GM19023 (cell line): ENCODE measurements at regions not wholly inside any gene's neighbourhood (a gene's known extent, or its start where the extent isn't known, plus 50 kb on each side); places are given as distances from the start of the nearest gene placed in this dataset.

Experiments
- ATAC-seq: cut with Tn5 transposase; IDR thresholded peaks from one replicate; pipeline ENCODE4 v1.9.1; 2021; ENCODE audit warnings: mild to moderate bottlenecking, moderate library complexity; ENCODE audit not compliant: unreplicated experiment

DNA sequence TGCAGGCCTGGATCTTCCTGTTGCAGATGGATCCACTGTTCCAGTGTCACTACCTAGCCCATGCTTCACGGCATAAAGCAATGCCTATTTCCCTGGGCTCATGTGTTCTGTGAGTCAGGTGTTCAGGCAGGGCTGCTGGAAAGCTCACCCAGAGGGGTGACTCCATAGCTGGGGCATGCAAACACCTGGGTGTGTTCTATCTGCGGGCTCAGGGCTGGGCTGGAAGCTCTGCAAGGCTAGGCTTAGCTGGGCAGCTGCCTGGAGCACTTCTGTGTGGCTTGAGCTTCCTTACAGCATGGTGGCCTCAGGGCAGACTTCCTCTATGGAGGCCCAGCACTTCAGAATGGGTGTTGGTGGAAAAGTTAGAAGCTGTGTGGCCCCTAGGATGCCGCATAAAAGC is 139.9 kb downstream of the GADD45G start:
- ATAC-seq, result no peak

- no peak for ATAC-seq
Measured at GRCh38 chr9:89745601-89746376, 141.0 kb downstream of the GADD45G start.

GRCh38 chr9:89746385-89747116 is 141.7 kb downstream of the GADD45G start:
- ATAC-seq, result no peak

DNA sequence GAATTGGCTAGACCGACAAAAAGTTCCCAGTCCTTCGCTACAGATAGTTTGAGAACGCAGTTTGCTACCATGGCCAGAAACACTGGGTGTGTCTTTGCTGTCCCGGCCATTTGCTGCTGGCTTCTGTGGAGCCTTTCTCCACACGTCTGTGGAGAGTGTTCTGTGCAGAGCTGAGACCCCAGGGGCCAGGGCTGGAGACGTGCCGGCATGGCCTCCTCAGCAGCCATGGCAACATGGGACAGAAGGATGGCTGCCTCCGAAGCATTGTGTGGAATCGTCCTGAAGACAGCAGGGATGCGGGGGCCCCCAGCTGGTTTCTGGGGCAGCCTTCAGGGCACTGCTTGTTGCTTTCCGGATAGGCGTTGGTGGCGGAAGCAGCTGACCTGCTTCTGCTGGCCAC is 142.8 kb downstream of the GADD45G start:
- ATAC-seq, result no peak

- ATAC-seq, result no peak
Measured at GRCh38 chr9:89748021-89748670, 143.3 kb downstream of the GADD45G start.

- no peak for ATAC-seq
Measured at GRCh38 chr9:89748831-89749499, 144.2 kb downstream of the GADD45G start.

DNA sequence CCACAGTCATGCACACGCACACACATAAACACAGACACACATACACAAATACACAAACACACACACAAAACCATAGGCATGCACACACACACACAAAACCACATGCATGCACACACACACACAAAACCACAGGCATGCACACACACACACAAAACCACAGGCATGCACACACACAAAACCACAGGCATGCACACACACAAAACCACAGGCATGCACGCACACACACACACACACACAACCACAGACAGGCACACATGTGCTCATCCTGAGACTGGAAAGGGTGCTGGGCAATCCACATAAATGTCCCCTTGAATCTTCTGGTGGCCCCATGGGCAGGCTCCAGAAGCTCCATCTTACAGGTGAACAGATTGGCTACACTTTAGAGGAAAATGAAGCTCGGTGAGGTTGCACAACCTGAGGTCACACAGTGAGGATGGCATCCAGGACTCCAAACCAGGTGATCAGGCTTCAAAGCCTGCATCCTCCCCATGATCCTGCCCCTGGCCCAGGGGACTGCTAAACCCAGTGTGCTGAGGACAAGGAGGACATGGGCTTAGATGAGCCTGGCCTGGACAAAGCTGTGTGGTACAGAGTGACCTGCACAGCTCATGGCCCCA is 144.8 kb downstream of the GADD45G start:
- no peak for ATAC-seq

DNA sequence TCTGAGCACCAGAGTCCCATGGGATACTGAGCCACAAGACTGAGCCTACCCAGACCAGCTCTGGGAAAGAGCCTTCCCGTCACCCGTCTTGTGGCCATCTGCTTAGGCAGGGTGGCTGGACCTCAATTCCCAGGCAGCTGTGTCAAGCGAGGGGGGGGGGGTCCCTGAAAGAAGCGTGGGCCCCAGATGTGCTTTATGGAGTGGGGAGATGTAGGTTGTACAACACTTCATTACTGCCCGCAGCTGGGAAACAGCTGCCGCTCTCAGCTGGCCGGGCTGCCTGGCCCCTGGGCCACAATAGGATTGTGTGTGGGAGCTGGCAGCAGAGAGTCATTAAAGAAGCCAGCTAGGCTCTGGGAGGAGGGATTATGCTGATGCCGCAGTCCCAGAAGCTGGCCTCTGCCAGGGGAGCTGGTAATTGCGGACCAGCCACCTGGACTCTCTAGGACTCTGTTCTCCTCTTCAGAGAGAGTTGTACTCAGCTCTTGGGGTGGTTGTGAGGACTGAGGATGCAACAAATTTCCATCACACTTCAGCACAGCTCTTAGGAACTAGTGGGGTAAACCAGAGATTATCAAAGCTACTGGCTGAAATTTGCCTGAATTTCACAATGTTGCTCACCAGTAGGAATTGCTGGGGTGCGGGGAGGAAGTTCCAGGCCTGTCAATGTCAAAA is 145.4 kb downstream of the GADD45G start:
- ATAC-seq, result no peak

DNA sequence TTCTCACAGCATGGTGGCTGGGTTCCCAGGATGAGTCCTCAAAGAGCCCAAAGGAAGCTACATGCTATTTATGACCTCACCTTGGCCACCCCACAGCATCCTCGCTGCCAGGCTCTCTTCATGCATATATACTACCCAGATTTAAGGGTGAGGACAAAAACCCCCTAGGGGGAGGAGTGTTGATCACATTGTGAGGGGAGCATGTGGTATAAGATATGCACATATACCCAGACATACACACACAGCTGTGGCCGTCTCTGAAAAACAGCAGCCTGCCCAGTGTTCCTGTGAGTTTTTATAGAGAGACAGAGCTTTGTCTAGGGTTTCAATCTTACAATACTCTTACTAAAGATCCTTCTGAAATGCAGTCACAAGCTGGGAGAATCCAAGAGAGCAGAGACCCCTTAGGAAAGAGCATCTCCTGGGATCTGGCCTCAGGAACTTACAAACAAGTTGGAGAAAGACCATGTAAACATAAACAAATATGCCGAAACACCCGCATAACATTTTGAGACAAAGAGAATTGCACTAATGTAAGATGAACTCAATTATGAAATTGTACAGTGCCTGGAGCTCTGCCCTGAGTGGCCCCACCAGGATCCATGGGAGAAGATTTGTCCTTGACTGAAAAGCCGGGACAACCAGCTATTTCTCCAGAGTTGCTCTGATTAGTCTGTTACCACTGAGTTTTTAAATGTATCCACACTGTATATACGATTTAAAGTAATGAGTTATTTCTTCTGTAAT is 146.4 kb downstream of the GADD45G start:
- no peak for ATAC-seq

GRCh38 chr9:89752154-89752553 is 147.3 kb downstream of the GADD45G start:
- no peak for ATAC-seq

- ATAC-seq, result no peak
Measured at GRCh38 chr9:89753472-89754055, 148.8 kb downstream of the GADD45G start.

- no peak for ATAC-seq
Measured at GRCh38 chr9:89754193-89754592, 149.4 kb downstream of the GADD45G start.

GRCh38 chr9:89755821-89756220 is 151.0 kb downstream of the GADD45G start:
- ATAC-seq, result no peak

GRCh38 chr9:89756891-89757537 is 152.2 kb downstream of the GADD45G start:
- no peak for ATAC-seq

DNA sequence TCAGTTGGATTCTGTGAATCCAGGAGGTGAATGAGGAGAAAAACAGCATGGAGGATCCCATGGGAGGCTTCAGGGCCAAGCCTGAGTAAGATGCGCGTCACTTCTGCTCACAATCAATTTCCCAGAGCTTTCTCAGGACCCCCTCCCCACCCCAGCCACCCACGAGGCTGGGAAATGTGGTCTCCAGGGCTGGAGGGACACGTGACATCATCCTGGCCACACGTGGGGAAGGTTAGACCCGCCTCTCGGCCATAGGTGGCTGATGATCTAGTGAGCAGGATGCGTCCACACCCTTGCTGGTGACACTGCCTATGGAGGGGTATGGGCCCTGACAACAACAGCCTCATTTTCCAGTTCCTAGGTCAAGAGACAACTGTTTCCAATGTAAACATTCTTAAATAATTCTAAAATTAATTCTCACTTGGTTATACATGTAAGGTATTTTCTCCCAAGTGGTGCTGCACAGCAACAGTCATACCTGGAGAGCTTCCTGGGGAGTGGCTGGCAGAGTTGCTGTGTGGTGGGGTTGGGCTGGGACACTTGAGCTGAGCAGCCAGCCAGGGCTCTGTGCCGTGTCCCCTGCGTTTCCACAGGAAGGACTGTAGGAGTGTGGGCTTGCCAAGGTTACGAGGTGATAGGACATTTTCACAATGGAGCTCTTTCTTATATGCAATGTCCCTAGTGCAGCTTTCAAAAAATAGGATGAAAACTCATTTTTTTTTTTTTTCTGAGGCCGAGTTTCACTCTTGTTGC is 153.1 kb downstream of the GADD45G start:
- ATAC-seq, result no peak

DNA sequence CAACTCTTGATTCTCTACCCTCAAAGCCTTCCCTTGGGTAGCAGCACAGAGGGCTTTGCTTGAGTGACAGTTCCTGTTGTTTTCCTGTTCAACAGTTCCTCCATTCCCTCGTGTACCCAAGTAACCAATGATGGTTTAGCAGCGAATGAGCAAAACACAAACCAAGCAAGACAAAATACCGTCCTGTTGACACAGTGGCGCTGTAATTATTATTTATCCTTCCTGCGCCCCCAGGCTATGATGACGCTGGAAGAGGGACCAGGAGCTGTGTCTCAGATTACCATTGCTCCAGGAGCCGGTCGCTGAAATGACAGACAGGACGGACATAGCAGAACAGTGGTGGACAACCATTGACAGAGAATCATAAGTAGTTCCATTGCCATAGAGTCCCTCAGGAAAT is 154.8 kb downstream of the GADD45G start:
- no peak for ATAC-seq

GRCh38 chr9:89760123-89760522 is 155.3 kb downstream of the GADD45G start:
- no peak for ATAC-seq

DNA sequence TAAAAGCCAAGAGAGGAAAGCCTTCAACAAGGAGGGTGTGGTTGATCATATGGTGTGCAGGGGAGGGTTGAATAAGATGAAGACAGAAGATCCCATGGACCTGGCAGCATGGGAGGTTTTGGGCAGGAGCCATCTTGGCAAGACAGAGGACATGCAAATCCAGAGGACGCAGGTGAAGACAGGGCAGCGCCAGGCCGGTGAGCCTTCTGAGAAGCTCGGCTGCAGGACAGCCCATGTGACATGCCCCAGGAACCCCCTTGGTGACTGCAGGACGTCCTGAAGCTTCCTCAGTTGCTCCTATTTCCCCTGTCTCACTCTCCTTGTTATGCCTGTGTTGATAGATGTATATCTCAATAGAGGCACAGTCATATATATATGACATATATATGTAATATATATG is 159.4 kb downstream of the GADD45G start:
- ATAC-seq, result no peak
